MCF 10A (cell line): ENCODE measurements at regions not wholly inside any gene's neighbourhood (a gene's known extent, or its start where the extent isn't known, plus 50 kb on each side); places are given as distances from the start of the nearest gene placed in this dataset.

Experiments used
- BruUV-seq: library from RNA; stranded (reverse); fragments of 400-500 nt; replicated peaks from 2 replicates; lab custom pipeline; 2021; lab: Mats Ljungman, UMichigan
- CTCF ChIA-PET: fragments of 300-600 bp; sonication (Branson Sonifier 250); formaldehyde crosslinking; extraction: SDS; loops from one replicate; lab custom pipeline; 2021; ENCODE audit warnings: antibody characterized with exemption, inconsistent platforms; lab: Yijun Ruan, JAX
- POLR2A ChIA-PET: fragments of 300-600, 350-650 bp; sonication (Branson Sonifier 250); formaldehyde crosslinking; extraction: SDS; loops from one replicate; lab custom pipeline; 2020; ENCODE audit warnings: antibody characterized with exemption, inconsistent platforms; lab: Yijun Ruan, JAX
- DNase-seq: peaks from one replicate; pipeline ENCODE4 v3.0.0-alpha.2; 2018; ENCODE audit not compliant: unreplicated experiment
- H3K27ac Mint-ChIP-seq: one replicate; pipeline ENCODE4 v1.8.0; 2022; ENCODE audit warnings: mild to moderate bottlenecking, low read depth, mixed read lengths; ENCODE audit not compliant: unreplicated experiment
- H3K27me3 Mint-ChIP-seq: one replicate; pipeline ENCODE4 v1.8.0; 2022; ENCODE audit warnings: mixed read lengths; ENCODE audit not compliant: insufficient read depth, unreplicated experiment
- H3K36me3 Mint-ChIP-seq: one replicate; pipeline ENCODE4 v1.8.0; 2022; ENCODE audit warnings: mild to moderate bottlenecking, moderate library complexity, mixed read lengths; ENCODE audit not compliant: insufficient read depth, unreplicated experiment
- H3K4me1 Mint-ChIP-seq: one replicate; pipeline ENCODE4 v1.8.0; 2022; ENCODE audit warnings: mixed read lengths; ENCODE audit not compliant: insufficient read depth, unreplicated experiment
- H3K4me3 Mint-ChIP-seq: one replicate; pipeline ENCODE4 v1.8.0; 2022; ENCODE audit warnings: mild to moderate bottlenecking, moderate library complexity, mixed read lengths; ENCODE audit not compliant: unreplicated experiment
- H3K9me3 Mint-ChIP-seq: one replicate; pipeline ENCODE4 v1.8.0; 2022; ENCODE audit warnings: mixed read lengths; ENCODE audit not compliant: unreplicated experiment
- intact Hi-C: fragments of 100-400 bp; cut with micrococcal nuclease; formaldehyde crosslinking; loops from 2 replicates; pipeline ENCODE4 v1.14.1; 2022
- TF ChIP-seq, protein P1 (sequence below): fragments of 200-600 bp; IDR thresholded peaks from one replicate; pipeline ENCODE4 v1.8.0; 2022; ENCODE audit warnings: antibody characterized with exemption, mild to moderate bottlenecking; ENCODE audit not compliant: unreplicated experiment

DNA sequence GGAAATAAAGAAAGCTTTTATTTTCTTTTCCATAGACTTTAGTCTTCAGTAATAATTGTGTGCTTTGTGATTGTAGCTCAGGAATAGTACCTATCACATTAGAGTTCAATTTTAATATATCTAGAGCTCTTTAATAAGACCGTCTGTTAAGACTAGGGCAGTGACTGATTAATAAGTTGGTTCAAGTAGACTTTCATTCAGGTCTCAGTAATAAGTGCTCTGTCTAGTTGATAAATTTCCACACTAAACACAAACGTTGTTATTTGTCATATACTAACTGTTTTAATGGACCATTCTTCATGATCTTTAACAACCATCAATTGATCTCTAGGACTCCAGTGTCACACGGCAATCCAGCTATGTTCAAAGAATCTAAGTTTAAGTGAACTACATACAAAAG lies 474.5 kb upstream of the ADGRL2 start:
- H3K9me3 Mint-ChIP-seq: no peaks in the 10 kb centered on the region
- H3K27me3 Mint-ChIP-seq: no peaks in the 10 kb centered on the region
- TF ChIP-seq, protein P1, sequence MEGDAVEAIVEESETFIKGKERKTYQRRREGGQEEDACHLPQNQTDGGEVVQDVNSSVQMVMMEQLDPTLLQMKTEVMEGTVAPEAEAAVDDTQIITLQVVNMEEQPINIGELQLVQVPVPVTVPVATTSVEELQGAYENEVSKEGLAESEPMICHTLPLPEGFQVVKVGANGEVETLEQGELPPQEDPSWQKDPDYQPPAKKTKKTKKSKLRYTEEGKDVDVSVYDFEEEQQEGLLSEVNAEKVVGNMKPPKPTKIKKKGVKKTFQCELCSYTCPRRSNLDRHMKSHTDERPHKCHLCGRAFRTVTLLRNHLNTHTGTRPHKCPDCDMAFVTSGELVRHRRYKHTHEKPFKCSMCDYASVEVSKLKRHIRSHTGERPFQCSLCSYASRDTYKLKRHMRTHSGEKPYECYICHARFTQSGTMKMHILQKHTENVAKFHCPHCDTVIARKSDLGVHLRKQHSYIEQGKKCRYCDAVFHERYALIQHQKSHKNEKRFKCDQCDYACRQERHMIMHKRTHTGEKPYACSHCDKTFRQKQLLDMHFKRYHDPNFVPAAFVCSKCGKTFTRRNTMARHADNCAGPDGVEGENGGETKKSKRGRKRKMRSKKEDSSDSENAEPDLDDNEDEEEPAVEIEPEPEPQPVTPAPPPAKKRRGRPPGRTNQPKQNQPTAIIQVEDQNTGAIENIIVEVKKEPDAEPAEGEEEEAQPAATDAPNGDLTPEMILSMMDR: no peak
- BruUV-seq: no TSS peak
- no peak overlapping the region for H3K27ac Mint-ChIP-seq
- ChIA-PET POLR2A (interaction anchor here (1.3 to 1.6 kb wide), 2 partner anchors 11 to 13 kb away, joined by 3 to 4 read pairs; no protein-coding TSS in a partner anchor), CTCF (no interaction called here)
- no peaks in the 10 kb centered on the region for H3K36me3 Mint-ChIP-seq
- peaks cover 14% of the 10 kb centered on the region for H3K4me1 Mint-ChIP-seq
- H3K4me3 Mint-ChIP-seq: no peak overlapping the region
- DNase-seq: no peak
- intact Hi-C loops: no loop called here

DNA sequence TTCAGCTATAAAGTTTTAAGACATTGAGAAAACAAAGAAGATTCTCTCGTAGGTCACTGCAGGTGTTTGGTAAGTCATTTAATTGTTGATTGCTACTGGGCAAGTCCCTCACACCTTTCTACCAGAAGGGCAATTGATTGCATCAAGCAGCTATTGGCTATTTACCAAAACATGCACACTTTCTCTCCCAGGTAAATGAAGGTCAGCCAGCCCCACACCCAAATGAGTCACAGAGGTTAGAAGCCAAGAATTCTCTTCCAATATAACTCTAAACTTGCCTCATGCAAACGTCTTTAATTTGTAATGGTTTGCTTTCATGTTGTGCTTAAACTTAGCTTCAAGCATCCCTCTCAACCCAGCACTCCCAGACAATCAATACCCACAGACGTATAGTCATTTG lies 475.3 kb upstream of the ADGRL2 start:
- peak; percentile 79 for DNase-seq
- ChIA-PET CTCF (interaction anchor here (0.7 kb wide), 2 partner anchors 12 to 33 kb away, joined by 3 read pairs; no protein-coding TSS in a partner anchor), POLR2A (interaction anchor here (0.7 to 1.6 kb wide), 3 partner anchors 12 to 374 kb away, joined by 3 to 4 read pairs (median 3); no protein-coding TSS in a partner anchor)
- intact Hi-C loops: no loop called here
- Mint-ChIP-seq H3K4me3 (no peak overlapping the region), H3K27me3 (no peaks in the 10 kb centered on the region), H3K4me1 (peaks cover 14% of the 10 kb centered on the region), H3K27ac (no peak overlapping the region), H3K36me3 (no peaks in the 10 kb centered on the region), H3K9me3 (no peaks in the 10 kb centered on the region)
- TF ChIP-seq, protein P1: no peak
- no TSS peak for BruUV-seq

DNA sequence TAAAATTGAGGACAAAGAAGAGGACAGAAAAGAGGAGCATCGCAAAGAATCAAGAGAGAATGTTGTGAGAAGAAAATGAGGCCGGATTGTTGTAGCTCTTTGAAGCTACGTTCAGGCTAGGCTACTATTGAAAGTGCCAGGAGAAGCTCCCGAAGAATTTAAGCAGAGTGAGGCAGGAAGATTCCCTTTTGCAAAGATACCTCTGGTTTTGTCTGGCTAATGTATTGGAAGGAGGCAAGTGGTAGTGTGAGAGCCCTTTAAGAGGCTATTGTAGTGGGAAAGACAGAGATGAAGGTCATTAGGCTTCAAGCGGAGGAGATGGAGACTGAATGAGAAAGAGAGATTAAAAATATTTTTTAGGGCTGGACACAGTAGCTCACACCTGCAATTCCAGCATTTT lies 476.9 kb upstream of the ADGRL2 start:
- intact Hi-C loops: no loop called here
- Mint-ChIP-seq H3K36me3 (no peaks in the 10 kb centered on the region), H3K27ac (no peak overlapping the region), H3K4me3 (no peak overlapping the region), H3K4me1 (peaks cover 14% of the 10 kb centered on the region), H3K27me3 (no peaks in the 10 kb centered on the region), H3K9me3 (no peaks in the 10 kb centered on the region)
- no TSS peak for BruUV-seq
- DNase-seq: no peak
- TF ChIP-seq, protein P1: no peak
- POLR2A ChIA-PET: interaction anchor here (1.0 kb wide), 1 partner anchor 151 kb away, joined by 3 read pairs; no protein-coding TSS in a partner anchor
- CTCF ChIA-PET: interaction anchor here (0.6 to 0.9 kb wide), 2 partner anchors 19 to 196 kb away, joined by 3 to 4 read pairs; no protein-coding TSS in a partner anchor

DNA sequence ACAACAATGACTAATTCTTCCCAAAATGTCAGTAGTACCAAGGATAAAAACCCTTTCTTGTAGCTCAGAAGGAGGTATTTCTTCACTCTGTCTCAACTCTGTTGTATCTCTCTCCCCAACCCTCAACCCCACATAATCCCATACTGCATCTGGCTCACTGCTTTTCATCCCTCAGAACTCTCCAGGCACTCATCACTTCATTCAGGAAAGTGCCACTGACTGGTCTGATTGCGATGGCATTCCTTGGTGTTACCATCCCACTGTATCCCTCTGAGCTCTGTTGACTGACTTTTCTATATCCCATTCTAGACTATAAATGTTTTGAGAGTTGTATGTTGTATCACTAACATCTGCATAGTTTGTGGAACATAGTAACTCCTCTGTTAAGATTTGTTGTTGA lies 483.5 kb upstream of the ADGRL2 start:
- intact Hi-C loops: no loop called here
- Mint-ChIP-seq H3K4me1 (no peaks in the 10 kb centered on the region), H3K36me3 (no peaks in the 10 kb centered on the region), H3K9me3 (no peaks in the 10 kb centered on the region), H3K27ac (no peak overlapping the region), H3K4me3 (no peak overlapping the region), H3K27me3 (no peaks in the 10 kb centered on the region)
- ChIA-PET POLR2A (interaction anchor here (0.7 kb wide), 1 partner anchor 183 kb away, joined by 3 read pairs; no protein-coding TSS in a partner anchor), CTCF (interaction anchor here (0.6 kb wide), 2 partner anchors 68 to 233 kb away, joined by 3 to 4 read pairs; no protein-coding TSS in a partner anchor)
- TF ChIP-seq, protein P1: no peak
- no peak for DNase-seq
- BruUV-seq: no TSS peak
